NCI-H1105 treated with DMSO at 0.1 percent for 48 hours (cell line): ENCODE measurements at regions not wholly inside any gene's neighbourhood (a gene's known extent, or its start where the extent isn't known, plus 50 kb on each side); places are given as distances from the start of the nearest gene placed in this dataset.
"Not testable (repeated sequence)": the region's sequence is repeated elsewhere in the genome, so short reads cannot be mapped to it uniquely, and the experiment has no call there.

ENCODE experiments used
- DNase-seq: peaks from one replicate; lab custom pipeline; 2025; lab: John Stamatoyannopoulos, UW

GRCh38 chr13:111667757-111668156 is 347.3 kb downstream of the TEX29 start:
- DNase-seq, result no peak

DNA sequence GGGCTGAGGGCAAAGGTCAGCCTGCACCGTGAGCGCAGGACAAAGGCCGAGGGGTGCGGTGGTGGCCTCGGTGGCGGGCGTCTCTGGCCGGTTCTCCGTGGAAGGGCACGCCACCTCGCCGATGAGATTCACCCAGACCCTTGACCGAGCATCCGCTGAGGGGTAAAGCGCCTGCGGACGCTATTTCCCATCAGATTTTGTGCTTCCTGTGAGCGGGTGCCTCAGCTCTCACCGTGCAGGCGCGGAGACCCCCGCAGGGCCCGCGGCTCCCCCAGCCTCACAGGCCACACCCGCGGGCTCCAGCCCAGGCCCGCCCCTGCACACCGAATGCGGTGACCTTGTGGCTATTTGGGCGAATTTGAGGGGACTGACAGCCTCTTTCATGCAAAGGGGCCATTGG is 348.0 kb downstream of the TEX29 start:
- no peak for DNase-seq

DNA sequence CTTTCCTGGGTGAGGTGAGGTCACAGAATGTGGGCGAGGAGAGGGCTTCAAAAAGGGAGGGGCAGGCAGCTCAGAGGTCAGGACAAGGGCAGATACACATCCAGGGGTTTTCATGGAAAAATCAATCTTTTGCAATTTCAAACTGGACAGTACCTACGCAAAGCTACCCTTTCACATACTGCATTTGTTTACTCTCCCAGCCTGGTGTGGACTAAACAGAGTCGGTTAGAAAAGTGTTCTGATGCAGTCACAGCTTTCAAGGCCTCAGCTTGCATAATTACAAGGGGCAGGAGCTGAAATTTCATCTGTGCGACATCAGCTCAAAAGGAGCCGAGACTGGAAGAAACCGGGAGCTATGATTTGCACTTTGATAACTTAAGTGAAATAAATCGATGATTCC is 351.8 kb downstream of the TEX29 start:
- not testable (repeated sequence) for DNase-seq

GRCh38 chr13:111678120-111678882 is 357.9 kb downstream of the TEX29 start:
- not testable (repeated sequence) for DNase-seq

GRCh38 chr13:111679645-111680044 is 359.2 kb downstream of the TEX29 start:
- not testable (repeated sequence) for DNase-seq

GRCh38 chr13:111680100-111680499 is 359.7 kb downstream of the TEX29 start:
- not testable (repeated sequence) for DNase-seq

- not testable (repeated sequence) for DNase-seq
Observed at GRCh38 chr13:111692028-111692427, 371.6 kb downstream of the TEX29 start.

DNA sequence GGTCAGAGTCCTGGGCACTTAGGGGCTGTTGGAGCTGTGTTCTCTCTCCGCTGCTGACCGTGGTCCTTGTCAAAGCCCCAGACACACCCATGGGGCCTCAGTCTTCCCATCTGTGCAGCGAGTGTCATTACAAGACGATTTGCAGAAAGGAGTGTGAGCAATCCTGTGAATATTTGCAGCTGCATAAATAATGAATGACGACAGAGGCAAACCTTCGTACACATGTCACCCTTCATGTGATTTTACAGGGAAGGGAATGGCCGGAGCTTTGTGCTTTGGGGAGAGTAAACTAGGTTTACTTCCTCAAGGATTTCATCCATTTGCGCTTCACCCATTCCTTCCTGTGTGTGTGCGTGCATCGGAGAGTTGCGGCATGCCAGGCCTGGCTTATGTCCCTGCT is 370.8 kb upstream of the SOX1 start:
- DNase-seq, result not testable (repeated sequence)

GRCh38 chr13:111702059-111702458 is 364.9 kb upstream of the SOX1 start:
- not testable (repeated sequence) for DNase-seq
